H9 (cell line): ENCODE measurements at regions not wholly inside any gene's neighbourhood (a gene's known extent, or its start where the extent isn't known, plus 50 kb on each side); places are given as distances from the start of the nearest gene placed in this dataset.

ENCODE experiments used
- DNase-seq: peaks from one replicate; pipeline ENCODE4 v3.0.0-alpha.2; 2017
- H2AFZ ChIP-seq: one replicate; pipeline ENCODE4 v1.6.1; 2013; ENCODE audit warnings: mild to moderate bottlenecking, low read length, control low read depth, moderate library complexity
- H2AK5ac ChIP-seq: 2 replicates; pipeline ENCODE4 v1.6.1; 2013; ENCODE audit warnings: low read length, control low read depth, mixed read lengths; ENCODE audit not compliant: insufficient read length
- H2BK120ac ChIP-seq: one replicate; pipeline ENCODE4 v1.6.1; 2013; ENCODE audit warnings: low read depth, mild to moderate bottlenecking, low read length, control low read depth, inconsistent platforms; ENCODE audit not compliant: poor library complexity, severe bottlenecking
- H2BK12ac ChIP-seq: 2 replicates; pipeline ENCODE4 v1.6.1; 2013; ENCODE audit warnings: low read length, control low read depth, mixed read lengths, low read depth; ENCODE audit not compliant: insufficient read length
- H2BK15ac ChIP-seq: 2 replicates; pipeline ENCODE4 v1.6.1; 2013; ENCODE audit warnings: low read depth, low read length, control low read depth
- H2BK20ac ChIP-seq: one replicate; pipeline ENCODE4 v1.6.1; 2013; ENCODE audit warnings: low read depth, mild to moderate bottlenecking, low read length, control low read depth, inconsistent platforms; ENCODE audit not compliant: poor library complexity, severe bottlenecking
- H2BK5ac ChIP-seq: 2 replicates; pipeline ENCODE4 v1.6.1; 2013; ENCODE audit warnings: low read length, control low read depth, mixed read lengths; ENCODE audit not compliant: insufficient read length
- H3K14ac ChIP-seq: 2 replicates; pipeline ENCODE4 v1.6.1; 2013; ENCODE audit warnings: low read length, control low read depth; ENCODE audit not compliant: insufficient read depth
- H3K18ac ChIP-seq: 2 replicates; pipeline ENCODE4 v1.6.1; 2013; ENCODE audit warnings: low read depth, mild to moderate bottlenecking, mixed read lengths, low read length, control low read depth; ENCODE audit not compliant: insufficient read length
- H3K23ac ChIP-seq: 2 replicates; pipeline ENCODE4 v1.6.1; 2013; ENCODE audit warnings: low read length, control low read depth, mixed read lengths, low read depth; ENCODE audit not compliant: insufficient read length
- H3K23me2 ChIP-seq: 2 replicates; pipeline ENCODE4 v1.6.1; 2013; ENCODE audit warnings: low read depth, mild to moderate bottlenecking, mixed read lengths, low read length, control low read depth; ENCODE audit not compliant: insufficient read length, poor library complexity, severe bottlenecking
- H3K27ac ChIP-seq: 2 replicates; pipeline ENCODE4 v1.5.1; 2013; ENCODE audit warnings: low read length, control low read depth, mixed read lengths, low read depth; ENCODE audit not compliant: insufficient read length
- H3K27me3 ChIP-seq: 2 replicates; pipeline ENCODE4 v1.6.1; 2013; ENCODE audit warnings: low read length, control low read depth, inconsistent platforms; ENCODE audit not compliant: insufficient read depth
- H3K4ac ChIP-seq: 2 replicates; pipeline ENCODE4 v1.6.1; 2013; ENCODE audit warnings: low read depth, mild to moderate bottlenecking, control low read depth, inconsistent platforms, low read length, moderate library complexity
- H3K4me1 ChIP-seq: 2 replicates; pipeline ENCODE4 v1.6.1; 2013; ENCODE audit warnings: low read length, control low read depth, inconsistent platforms; ENCODE audit not compliant: insufficient read depth
- H3K4me2 ChIP-seq: 2 replicates; pipeline ENCODE4 v1.6.1; 2013; ENCODE audit warnings: low read length, control low read depth, mixed read lengths; ENCODE audit not compliant: insufficient read length, insufficient read depth
- H3K56ac ChIP-seq: 2 replicates; pipeline ENCODE4 v1.6.1; 2013; ENCODE audit warnings: low read depth, mild to moderate bottlenecking, mixed read lengths, low read length, control low read depth; ENCODE audit not compliant: insufficient read length
- H3K79me1 ChIP-seq: 2 replicates; pipeline ENCODE4 v1.6.1; 2013; ENCODE audit warnings: low read depth, mild to moderate bottlenecking, moderate library complexity, low read length, control low read depth, inconsistent platforms; ENCODE audit not compliant: insufficient read depth, poor library complexity, severe bottlenecking
- H3K79me2 ChIP-seq: 2 replicates; pipeline ENCODE4 v1.6.1; 2013; ENCODE audit warnings: low read length, control low read depth, inconsistent platforms; ENCODE audit not compliant: insufficient read depth
- H3K9ac ChIP-seq: 2 replicates; pipeline ENCODE4 v1.6.1; 2013; ENCODE audit warnings: low read length, control low read depth, mixed read lengths; ENCODE audit not compliant: insufficient read length; ENCODE audit errors: extremely low read depth
- H3K9me3 ChIP-seq: one replicate; pipeline ENCODE4 v1.6.1; 2013; ENCODE audit warnings: low read depth, low read length, inconsistent platforms; ENCODE audit not compliant: control insufficient read depth
- H3T11ph ChIP-seq: one replicate; pipeline ENCODE4 v1.6.1; 2013; ENCODE audit warnings: mild to moderate bottlenecking, low read length, control low read depth, inconsistent platforms
- H4K20me1 ChIP-seq: one replicate; pipeline ENCODE4 v1.6.1; 2013; ENCODE audit not compliant: control insufficient read depth, insufficient read length, insufficient read depth
- H4K5ac ChIP-seq: 2 replicates; pipeline ENCODE4 v1.6.1; 2013; ENCODE audit warnings: low read depth, mild to moderate bottlenecking, mixed read lengths, low read length, control low read depth; ENCODE audit not compliant: insufficient read length
- H4K8ac ChIP-seq: replicated peaks from 2 replicates; pipeline ENCODE4 v1.6.1; 2013; ENCODE audit warnings: low read length, control low read depth, mixed read lengths, low read depth; ENCODE audit not compliant: insufficient read length
- H4K91ac ChIP-seq: 2 replicates; pipeline ENCODE4 v1.6.1; 2013; ENCODE audit warnings: low read depth, mild to moderate bottlenecking, moderate library complexity, mixed read lengths, low read length, control low read depth; ENCODE audit not compliant: insufficient read length
- H3K27ac Mint-ChIP-seq, 3 experiments: 2 replicates in 2 of 3; 3 replicates in 1 of 3; pipeline ENCODE4 v1.8.0; 2020 to 2021; ENCODE audit warnings: mixed read lengths in 3 of 3, mild to moderate bottlenecking in 1 of 3, moderate library complexity in 1 of 3
- H3K27me3 Mint-ChIP-seq: 2 replicates; pipeline ENCODE4 v1.8.0; 2021; ENCODE audit warnings: low read depth, mild to moderate bottlenecking, moderate library complexity, mixed read lengths
- H3K36me3 Mint-ChIP-seq, 3 experiments: 2 replicates in 2 of 3; 3 replicates in 1 of 3; pipeline ENCODE4 v1.8.0; 2020 to 2021; ENCODE audit warnings: low read depth in 3 of 3, mixed read lengths in 3 of 3; ENCODE audit not compliant: insufficient read depth in 1 of 3
- H3K4me1 Mint-ChIP-seq, 2 experiments: 2 replicates each; pipeline ENCODE4 v1.8.0; 2020; ENCODE audit warnings: mixed read lengths in 2 of 2
- H3K4me3 Mint-ChIP-seq, 2 experiments: 2 replicates in 1 of 2; 3 replicates in 1 of 2; pipeline ENCODE4 v1.8.0; 2020 to 2021; ENCODE audit warnings: mild to moderate bottlenecking in 2 of 2, mixed read lengths in 2 of 2, moderate library complexity in 1 of 2
- H3K9me3 Mint-ChIP-seq, 2 experiments: 2 replicates in 1 of 2; 3 replicates in 1 of 2; pipeline ENCODE4 v1.8.0; 2020; ENCODE audit warnings: mild to moderate bottlenecking in 2 of 2, mixed read lengths in 2 of 2, moderate library complexity in 1 of 2
- CTCF ChIP-seq: fragments of 200-600 bp; sonication (generic); conservative IDR thresholded peaks from 3 replicates; pipeline ENCODE4 v1.8.0; 2021; ENCODE audit warnings: antibody characterized with exemption, mild to moderate bottlenecking
- WGBS: extraction: QIAGEN DNeasy Blood & Tissue Kit; methylation state at CpG from one replicate; pipeline ENCODE4 v1.1.7; 2013; ENCODE audit warnings: missing lambda C conversion rate, low lambda C conversion rate, mixed read lengths; ENCODE audit not compliant: insufficient read length; ENCODE audit errors: extremely low coverage; 5-methylcytosine and 5-hydroxymethylcytosine counted together

GRCh38 chr16:55088098-55088497 is 157.4 kb downstream of the IRX5 start:
- peaks cover 0 to 2% of the 10 kb centered on the region in 2 experiments; a peak in 1 of 5 replicates for H3K9me3 Mint-ChIP-seq
- no peak overlapping the region for H3K4me3 Mint-ChIP-seq
- no peak overlapping the region for H3K18ac ChIP-seq
- no peak for DNase-seq
- no peak overlapping the region for H4K8ac ChIP-seq
- H3K56ac ChIP-seq, result no peak overlapping the region
- H2BK120ac ChIP-seq, result no peak overlapping the region
- no peak overlapping the region for H4K91ac ChIP-seq
- no peak overlapping the region for H2BK15ac ChIP-seq
- peaks cover 4% of the 10 kb centered on the region for H3K27me3 Mint-ChIP-seq
- no peak overlapping the region for H2AK5ac ChIP-seq
- no peak overlapping the region for H3K4ac ChIP-seq
- no peak overlapping the region for H3K23ac ChIP-seq
- no peak overlapping the region for H3K4me2 ChIP-seq
- no peak overlapping the region for H3K27ac Mint-ChIP-seq
- H3K27ac ChIP-seq, result no peak overlapping the region
- no peaks in the 10 kb centered on the region for H3K23me2 ChIP-seq
- H2BK5ac ChIP-seq, result no peak overlapping the region
- no peak for TF ChIP-seq CTCF
- H4K5ac ChIP-seq, result no peak overlapping the region
- no peaks in the 10 kb centered on the region for H3K36me3 Mint-ChIP-seq
- H3K4me1 Mint-ChIP-seq, result no peaks in the 10 kb centered on the region
- H3K27me3 ChIP-seq, result no peaks in the 10 kb centered on the region
- no peak overlapping the region for H2AFZ ChIP-seq
- no peaks in the 10 kb centered on the region for H3K9me3 ChIP-seq
- H3K79me2 ChIP-seq, result no peaks in the 10 kb centered on the region
- H3K9ac ChIP-seq, result no peak overlapping the region
- H2BK20ac ChIP-seq, result no peak overlapping the region
- H3K79me1 ChIP-seq, result no peaks in the 10 kb centered on the region
- WGBS, result no CpG with 5 or more reads among the region's 2 CpGs
- H3T11ph ChIP-seq, result no peak overlapping the region
- H4K20me1 ChIP-seq, result no peaks in the 10 kb centered on the region
- no peak overlapping the region for H3K14ac ChIP-seq
- H2BK12ac ChIP-seq, result no peak overlapping the region
- H3K4me1 ChIP-seq, result no peaks in the 10 kb centered on the region
